ENCODE measurements at regions not wholly inside any gene's neighbourhood (a gene's known extent, or its start where the extent isn't known, plus 50 kb on each side); places are given as distances from the start of the nearest gene placed in this dataset.

DNA sequence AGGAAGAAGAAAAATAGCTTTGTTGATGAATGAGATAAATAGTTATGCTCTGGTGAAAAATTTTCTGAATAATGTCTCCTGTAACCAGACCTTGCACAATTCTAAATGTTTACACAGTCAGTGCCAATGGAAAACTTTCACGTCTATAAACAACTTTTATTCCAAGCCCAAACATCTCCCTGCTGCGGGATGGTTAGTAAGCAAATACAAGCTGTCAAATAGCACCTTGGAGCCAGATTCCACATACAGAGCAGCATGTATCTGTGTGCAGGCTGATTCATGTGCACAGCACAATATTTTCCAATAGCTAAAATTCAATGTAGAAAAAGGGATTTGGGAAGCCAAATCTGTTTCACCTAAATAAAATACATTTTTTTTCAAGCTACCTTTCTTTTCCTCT is 813.3 kb downstream of the HACE1 start:
- DNase-seq: peak; percentile 23
- Histone ChIP-seq H3K4me2 (ENCODE audit: low read length, poor library complexity, severe bottlenecking) (no peak overlapping the region), H4K8ac (ENCODE audit: low read length) (no peak overlapping the region), H2BK5ac (ENCODE audit: low read depth, low read length, poor library complexity, severe bottlenecking) (no peak overlapping the region), H2BK120ac (ENCODE audit: low read depth, low read length) (no peak overlapping the region), H3K4me3 (ENCODE audit: insufficient read depth in 1 of 2, low read depth in 1 of 2, low read length in 2 of 2) (no peak overlapping the region), H3K79me1 (replicated peaks; ENCODE audit: low read length, poor library complexity, severe bottlenecking) (no peaks in the 10 kb centered on the region), H3K9ac (ENCODE audit: low read length) (no peak overlapping the region), H2BK12ac (ENCODE audit: low read length in 2 of 2) (no peak overlapping the region), H4K91ac (ENCODE audit: low read length) (no peak overlapping the region), H2AFZ (ENCODE audit: low read depth, low read length) (no peak overlapping the region), H3K23ac (ENCODE audit: low read length in 2 of 2) (no peak overlapping the region), H3K27me3 (ENCODE audit: control insufficient read depth in 1 of 2, insufficient read depth in 1 of 2, low read length in 2 of 2) (no peaks in the 10 kb centered on the region), H2BK15ac (ENCODE audit: low read depth, poor library complexity, severe bottlenecking) (no peak overlapping the region), H3K4me1 (ENCODE audit: control insufficient read depth, insufficient read depth, low read depth, low read length) (no peaks in the 10 kb centered on the region), H3K9me3 (ENCODE audit: control insufficient read depth, low read length) (no peaks in the 10 kb centered on the region), H3K18ac (ENCODE audit: low read depth in 1 of 2, low read length in 2 of 2) (no peak overlapping the region), H3K36me3 (ENCODE audit: control insufficient read depth in 1 of 2, insufficient read depth in 2 of 2, low read depth in 1 of 2, low read length in 2 of 2) (no peaks in the 10 kb centered on the region), H3K27ac (ENCODE audit: low read length, poor library complexity, severe bottlenecking) (no peak overlapping the region), H2AK5ac (ENCODE audit: low read length, severe bottlenecking) (no peak overlapping the region), H3K14ac (ENCODE audit: low read length in 2 of 2) (no peak overlapping the region), H3K4ac (ENCODE audit: low read depth in 1 of 2, low read length in 2 of 2) (no peak overlapping the region)
- WGBS: 30% methylated on average over 2 of the region's 2 CpGs

DNA sequence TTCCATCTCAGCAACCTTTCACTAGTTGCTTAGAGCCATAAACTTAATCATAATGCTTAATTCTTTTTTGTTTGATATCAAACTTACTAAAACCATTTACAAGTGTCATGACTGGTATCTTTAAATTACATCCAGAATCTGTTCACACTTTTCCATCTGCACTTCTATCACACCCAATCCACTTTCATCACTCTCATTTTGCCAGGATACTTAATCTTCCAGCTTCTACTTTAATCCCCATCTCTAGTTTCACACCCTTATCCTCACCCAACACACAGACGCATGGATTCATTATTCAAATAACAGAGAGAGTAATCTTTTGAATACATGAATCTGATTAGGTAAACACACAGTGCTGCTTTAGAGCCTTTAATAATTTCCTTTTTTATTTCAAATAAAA is 828.4 kb downstream of the HACE1 start:
- H3K4me3 ChIP-seq (ENCODE audit: insufficient read depth in 1 of 2, low read depth in 1 of 2, low read length in 2 of 2): no peak overlapping the region
- no peak overlapping the region for H3K4ac ChIP-seq (ENCODE audit: low read depth in 1 of 2, low read length in 2 of 2)
- no peaks in the 10 kb centered on the region for H3K9me3 ChIP-seq (ENCODE audit: control insufficient read depth, low read length)
- no peak overlapping the region for H3K18ac ChIP-seq (ENCODE audit: low read depth in 1 of 2, low read length in 2 of 2)
- no peak overlapping the region for H3K23ac ChIP-seq (ENCODE audit: low read length in 2 of 2)
- H2BK12ac ChIP-seq (ENCODE audit: low read length in 2 of 2): no peak overlapping the region
- H2BK15ac ChIP-seq (ENCODE audit: low read depth, poor library complexity, severe bottlenecking): no peak overlapping the region
- no peak overlapping the region for H4K8ac ChIP-seq (ENCODE audit: low read length)
- H3K36me3 ChIP-seq (ENCODE audit: control insufficient read depth in 1 of 2, insufficient read depth in 2 of 2, low read depth in 1 of 2, low read length in 2 of 2): no peaks in the 10 kb centered on the region
- WGBS: no CpG with 5 or more reads among the region's 1 CpG
- H3K9ac ChIP-seq (ENCODE audit: low read length): no peak overlapping the region
- no peak overlapping the region for H3K14ac ChIP-seq (ENCODE audit: low read length in 2 of 2)
- H2AFZ ChIP-seq (ENCODE audit: low read depth, low read length): no peak overlapping the region
- DNase-seq: no peak
- no peak overlapping the region for H4K91ac ChIP-seq (ENCODE audit: low read length)
- H3K27me3 ChIP-seq (ENCODE audit: control insufficient read depth in 1 of 2, insufficient read depth in 1 of 2, low read length in 2 of 2): no peaks in the 10 kb centered on the region
- H3K27ac ChIP-seq (ENCODE audit: low read length, poor library complexity, severe bottlenecking): no peak overlapping the region
- H2AK5ac ChIP-seq (ENCODE audit: low read length, severe bottlenecking): no peak overlapping the region
- H3K4me2 ChIP-seq (ENCODE audit: low read length, poor library complexity, severe bottlenecking): no peak overlapping the region
- no peaks in the 10 kb centered on the region for H3K79me1 ChIP-seq (replicated peaks; ENCODE audit: low read length, poor library complexity, severe bottlenecking)
- H3K4me1 ChIP-seq (ENCODE audit: control insufficient read depth, insufficient read depth, low read depth, low read length): no peaks in the 10 kb centered on the region
- H2BK120ac ChIP-seq (ENCODE audit: low read depth, low read length): no peak overlapping the region
- H2BK5ac ChIP-seq (ENCODE audit: low read depth, low read length, poor library complexity, severe bottlenecking): no peak overlapping the region

DNA sequence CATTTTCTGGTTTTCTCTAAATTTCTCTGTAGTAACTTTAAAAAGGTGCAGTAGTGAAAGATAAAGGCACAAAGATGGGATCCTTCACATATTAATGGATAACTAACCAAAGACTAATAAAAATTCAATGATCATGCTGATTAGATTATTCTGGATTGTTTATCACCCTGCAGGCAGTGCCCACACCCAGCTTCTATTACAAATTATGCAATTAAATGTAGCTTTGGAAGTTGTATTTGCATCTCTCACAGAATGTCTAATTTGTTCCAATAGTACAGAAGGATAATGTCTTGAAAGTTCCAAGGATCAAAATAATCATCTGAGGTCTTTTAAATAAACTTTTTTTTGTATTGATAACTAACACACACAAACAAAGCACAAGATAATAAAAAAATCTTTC is 837.6 kb downstream of the HACE1 start:
- no peaks in the 10 kb centered on the region for H3K79me1 ChIP-seq (replicated peaks; ENCODE audit: low read length, poor library complexity, severe bottlenecking)
- no peak overlapping the region for H3K27ac ChIP-seq (ENCODE audit: low read length, poor library complexity, severe bottlenecking)
- no peaks in the 10 kb centered on the region for H3K9me3 ChIP-seq (ENCODE audit: control insufficient read depth, low read length)
- no peak for DNase-seq
- H2BK120ac ChIP-seq (ENCODE audit: low read depth, low read length): no peak overlapping the region
- no peak overlapping the region for H2BK5ac ChIP-seq (ENCODE audit: low read depth, low read length, poor library complexity, severe bottlenecking)
- no peak overlapping the region for H3K4me3 ChIP-seq (ENCODE audit: insufficient read depth in 1 of 2, low read depth in 1 of 2, low read length in 2 of 2)
- H4K91ac ChIP-seq (ENCODE audit: low read length): no peak overlapping the region
- no peak overlapping the region for H3K4ac ChIP-seq (ENCODE audit: low read depth in 1 of 2, low read length in 2 of 2)
- no peak overlapping the region for H2AFZ ChIP-seq (ENCODE audit: low read depth, low read length)
- H3K23ac ChIP-seq (ENCODE audit: low read length in 2 of 2): no peak overlapping the region
- H3K27me3 ChIP-seq (ENCODE audit: control insufficient read depth in 1 of 2, insufficient read depth in 1 of 2, low read length in 2 of 2): no peaks in the 10 kb centered on the region
- no peak overlapping the region for H3K9ac ChIP-seq (ENCODE audit: low read length)
- H3K36me3 ChIP-seq (ENCODE audit: control insufficient read depth in 1 of 2, insufficient read depth in 2 of 2, low read depth in 1 of 2, low read length in 2 of 2): no peaks in the 10 kb centered on the region
- H3K14ac ChIP-seq (ENCODE audit: low read length in 2 of 2): no peak overlapping the region
- no peaks in the 10 kb centered on the region for H3K4me1 ChIP-seq (ENCODE audit: control insufficient read depth, insufficient read depth, low read depth, low read length)
- no peak overlapping the region for H4K8ac ChIP-seq (ENCODE audit: low read length)
- H2BK12ac ChIP-seq (ENCODE audit: low read length in 2 of 2): no peak overlapping the region
- H3K4me2 ChIP-seq (ENCODE audit: low read length, poor library complexity, severe bottlenecking): no peak overlapping the region
- no peak overlapping the region for H3K18ac ChIP-seq (ENCODE audit: low read depth in 1 of 2, low read length in 2 of 2)
- H2BK15ac ChIP-seq (ENCODE audit: low read depth, poor library complexity, severe bottlenecking): no peak overlapping the region
- H2AK5ac ChIP-seq (ENCODE audit: low read length, severe bottlenecking): no peak overlapping the region

DNA sequence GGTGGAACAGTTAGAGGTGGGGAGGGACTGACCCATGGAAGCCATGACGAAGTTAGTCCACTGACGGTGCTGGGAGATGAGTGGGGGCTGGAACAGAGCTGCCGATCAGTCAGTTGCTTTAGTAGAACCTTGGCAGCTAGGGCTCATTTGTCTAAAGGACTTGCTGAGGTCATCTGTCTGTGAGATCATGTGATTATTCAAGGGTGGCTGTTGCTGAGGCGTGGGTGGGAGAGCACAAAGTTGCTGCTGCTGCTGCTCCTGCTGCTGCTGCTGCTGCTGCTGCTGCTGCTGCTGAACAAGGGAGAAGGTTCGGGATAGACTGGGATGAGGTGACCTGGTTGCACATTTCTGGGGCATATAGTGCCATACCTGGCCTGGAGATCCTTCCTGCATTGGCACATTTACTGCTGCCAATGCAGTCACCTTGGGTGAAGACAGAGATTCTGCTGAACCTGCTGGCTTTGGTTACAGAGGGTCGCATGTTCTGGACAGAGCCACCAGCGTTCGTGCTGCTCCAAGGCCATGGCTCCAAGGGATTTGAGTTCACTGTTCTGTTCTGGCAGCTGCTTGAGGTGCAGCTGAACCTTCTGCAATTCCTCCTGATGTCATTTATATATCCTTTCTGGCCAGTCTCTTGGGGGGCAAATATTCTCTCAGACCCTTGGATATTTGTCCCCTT is 840.5 kb downstream of the HACE1 start:
- Histone ChIP-seq H3K4me1 (ENCODE audit: control insufficient read depth, insufficient read depth, low read depth, low read length) (no peaks in the 10 kb centered on the region), H3K14ac (ENCODE audit: low read length in 2 of 2) (no peak overlapping the region), H2BK15ac (ENCODE audit: low read depth, poor library complexity, severe bottlenecking) (no peak overlapping the region), H3K4me2 (ENCODE audit: low read length, poor library complexity, severe bottlenecking) (no peak overlapping the region), H2BK12ac (ENCODE audit: low read length in 2 of 2) (no peak overlapping the region), H3K27ac (ENCODE audit: low read length, poor library complexity, severe bottlenecking) (no peak overlapping the region), H3K27me3 (ENCODE audit: control insufficient read depth in 1 of 2, insufficient read depth in 1 of 2, low read length in 2 of 2) (no peaks in the 10 kb centered on the region), H3K4ac (ENCODE audit: low read depth in 1 of 2, low read length in 2 of 2) (no peak overlapping the region), H3K9ac (ENCODE audit: low read length) (no peak overlapping the region), H4K91ac (ENCODE audit: low read length) (no peak overlapping the region), H3K79me1 (replicated peaks; ENCODE audit: low read length, poor library complexity, severe bottlenecking) (no peaks in the 10 kb centered on the region), H2BK5ac (ENCODE audit: low read depth, low read length, poor library complexity, severe bottlenecking) (no peak overlapping the region), H2BK120ac (ENCODE audit: low read depth, low read length) (no peak overlapping the region), H3K4me3 (ENCODE audit: insufficient read depth in 1 of 2, low read depth in 1 of 2, low read length in 2 of 2) (no peak overlapping the region), H2AK5ac (ENCODE audit: low read length, severe bottlenecking) (no peak overlapping the region), H3K18ac (ENCODE audit: low read depth in 1 of 2, low read length in 2 of 2) (no peak overlapping the region), H3K9me3 (ENCODE audit: control insufficient read depth, low read length) (no peaks in the 10 kb centered on the region), H4K8ac (ENCODE audit: low read length) (no peak overlapping the region), H2AFZ (ENCODE audit: low read depth, low read length) (no peak overlapping the region), H3K36me3 (ENCODE audit: control insufficient read depth in 1 of 2, insufficient read depth in 2 of 2, low read depth in 1 of 2, low read length in 2 of 2) (no peaks in the 10 kb centered on the region), H3K23ac (ENCODE audit: low read length in 2 of 2) (no peak overlapping the region)
- 90% methylated on average over 8 of the region's 8 CpGs for WGBS
- no peak for DNase-seq

Data from mesenchymal stem cell (in vitro differentiated cells and primary cell).